ENCODE measurements at regions not wholly inside any gene's neighbourhood (a gene's known extent, or its start where the extent isn't known, plus 50 kb on each side); places are given as distances from the start of the nearest gene placed in this dataset.
"Not testable (repeated sequence)": the region's sequence is repeated elsewhere in the genome, so short reads cannot be mapped to it uniquely, and the experiment has no call there.

- TF ChIP-seq, protein P1, sequence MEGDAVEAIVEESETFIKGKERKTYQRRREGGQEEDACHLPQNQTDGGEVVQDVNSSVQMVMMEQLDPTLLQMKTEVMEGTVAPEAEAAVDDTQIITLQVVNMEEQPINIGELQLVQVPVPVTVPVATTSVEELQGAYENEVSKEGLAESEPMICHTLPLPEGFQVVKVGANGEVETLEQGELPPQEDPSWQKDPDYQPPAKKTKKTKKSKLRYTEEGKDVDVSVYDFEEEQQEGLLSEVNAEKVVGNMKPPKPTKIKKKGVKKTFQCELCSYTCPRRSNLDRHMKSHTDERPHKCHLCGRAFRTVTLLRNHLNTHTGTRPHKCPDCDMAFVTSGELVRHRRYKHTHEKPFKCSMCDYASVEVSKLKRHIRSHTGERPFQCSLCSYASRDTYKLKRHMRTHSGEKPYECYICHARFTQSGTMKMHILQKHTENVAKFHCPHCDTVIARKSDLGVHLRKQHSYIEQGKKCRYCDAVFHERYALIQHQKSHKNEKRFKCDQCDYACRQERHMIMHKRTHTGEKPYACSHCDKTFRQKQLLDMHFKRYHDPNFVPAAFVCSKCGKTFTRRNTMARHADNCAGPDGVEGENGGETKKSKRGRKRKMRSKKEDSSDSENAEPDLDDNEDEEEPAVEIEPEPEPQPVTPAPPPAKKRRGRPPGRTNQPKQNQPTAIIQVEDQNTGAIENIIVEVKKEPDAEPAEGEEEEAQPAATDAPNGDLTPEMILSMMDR (IDR thresholded peaks at IDR 0.05; ENCODE audit: low read depth, low read length): no peak
- DNase-seq (ENCODE audit: extremely low read depth, low read depth): no peak
Observed at GRCh38 chr5:129243039-129243438, 148.5 kb downstream of the ISOC1 start.

DNA sequence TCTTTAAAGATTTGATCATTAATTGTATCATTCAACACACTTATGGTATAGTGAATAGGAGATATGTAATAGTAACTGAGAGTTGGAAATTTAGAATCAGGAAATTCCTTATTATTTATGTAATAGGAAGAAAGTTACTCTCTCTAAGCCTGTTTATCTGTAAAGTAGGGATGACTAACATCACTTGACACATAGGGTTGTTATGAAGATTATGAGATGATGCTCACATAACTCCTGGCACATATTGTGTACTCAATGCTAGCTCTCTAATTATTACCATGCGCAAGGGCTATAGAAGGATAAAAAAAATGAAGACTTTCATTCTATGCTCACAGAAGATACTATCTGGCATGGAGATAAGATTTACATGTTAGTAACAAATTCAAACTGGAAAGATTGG is 149.9 kb downstream of the ISOC1 start:
- TF ChIP-seq, protein P1 (IDR thresholded peaks at IDR 0.05; ENCODE audit: low read depth, low read length): no peak
- DNase-seq (ENCODE audit: extremely low read depth, low read depth): no peak

DNA sequence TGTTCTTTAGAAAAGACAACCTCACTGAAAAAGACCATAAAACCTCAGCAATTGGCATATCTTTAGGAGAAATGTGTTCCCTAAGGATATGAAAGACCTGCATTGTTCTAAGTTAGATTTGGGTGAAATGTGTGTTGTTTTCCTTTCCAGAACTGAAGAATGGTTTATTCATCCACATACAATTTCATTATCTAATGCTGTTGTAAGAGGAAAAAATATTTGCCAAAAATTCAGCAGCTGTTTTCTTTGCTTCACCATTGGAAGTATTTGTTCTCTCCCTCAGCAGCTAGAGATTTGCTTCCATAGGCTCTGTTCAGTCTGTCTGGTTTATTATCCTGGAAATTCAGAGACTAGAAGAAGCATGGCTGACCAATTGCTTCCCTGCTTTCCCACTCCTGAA is 150.9 kb downstream of the ISOC1 start:
- TF ChIP-seq, protein P1 (IDR thresholded peaks at IDR 0.05; ENCODE audit: low read depth, low read length): no peak
- no peak for DNase-seq (ENCODE audit: extremely low read depth, low read depth)

- DNase-seq (ENCODE audit: extremely low read depth, low read depth): no peak
- TF ChIP-seq, protein P1 (IDR thresholded peaks at IDR 0.05; ENCODE audit: low read depth, low read length): no peak
Observed at GRCh38 chr5:129246088-129246487, 151.5 kb downstream of the ISOC1 start.

DNA sequence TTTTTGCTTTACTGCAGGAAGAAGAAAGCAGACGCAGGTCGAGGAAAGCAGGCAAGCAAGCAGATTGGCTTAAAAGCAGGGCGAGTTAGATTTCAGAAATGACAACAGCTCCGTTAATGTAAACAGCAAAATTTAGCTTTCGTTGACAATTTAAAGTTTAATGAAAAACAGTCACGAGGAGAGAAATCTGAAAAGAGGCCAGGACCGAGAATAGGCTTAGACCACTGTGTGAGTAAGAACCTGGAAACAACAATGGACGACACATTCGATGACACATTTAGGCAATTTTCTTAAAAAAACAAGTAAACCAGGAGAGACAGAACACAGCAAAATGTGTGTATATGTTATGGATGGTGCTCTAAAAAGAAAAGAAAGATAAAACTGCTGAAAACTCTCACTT is 155.3 kb downstream of the ISOC1 start:
- DNase-seq (ENCODE audit: extremely low read depth, low read depth): no peak
- TF ChIP-seq, protein P1 (IDR thresholded peaks at IDR 0.05; ENCODE audit: low read depth, low read length): no peak

GRCh38 chr5:129271308-129271707 is 176.8 kb downstream of the ISOC1 start:
- TF ChIP-seq, protein P1 (IDR thresholded peaks at IDR 0.05; ENCODE audit: low read depth, low read length): no peak
- no peak for DNase-seq (ENCODE audit: extremely low read depth, low read depth)

- DNase-seq (ENCODE audit: extremely low read depth, low read depth): no peak
- TF ChIP-seq, protein P1 (IDR thresholded peaks at IDR 0.05; ENCODE audit: low read depth, low read length): no peak
Observed at GRCh38 chr5:129284010-129284409, 176.1 kb upstream of the ADAMTS19 start.

- DNase-seq (ENCODE audit: extremely low read depth, low read depth): not testable (repeated sequence)
Observed at GRCh38 chr5:129294216-129294615, 165.9 kb upstream of the ADAMTS19 start.

Measured in AG09319 (cell line).